ENCODE measurements at regions not wholly inside any gene's neighbourhood (a gene's known extent, or its start where the extent isn't known, plus 50 kb on each side); places are given as distances from the start of the nearest gene placed in this dataset.

DNA sequence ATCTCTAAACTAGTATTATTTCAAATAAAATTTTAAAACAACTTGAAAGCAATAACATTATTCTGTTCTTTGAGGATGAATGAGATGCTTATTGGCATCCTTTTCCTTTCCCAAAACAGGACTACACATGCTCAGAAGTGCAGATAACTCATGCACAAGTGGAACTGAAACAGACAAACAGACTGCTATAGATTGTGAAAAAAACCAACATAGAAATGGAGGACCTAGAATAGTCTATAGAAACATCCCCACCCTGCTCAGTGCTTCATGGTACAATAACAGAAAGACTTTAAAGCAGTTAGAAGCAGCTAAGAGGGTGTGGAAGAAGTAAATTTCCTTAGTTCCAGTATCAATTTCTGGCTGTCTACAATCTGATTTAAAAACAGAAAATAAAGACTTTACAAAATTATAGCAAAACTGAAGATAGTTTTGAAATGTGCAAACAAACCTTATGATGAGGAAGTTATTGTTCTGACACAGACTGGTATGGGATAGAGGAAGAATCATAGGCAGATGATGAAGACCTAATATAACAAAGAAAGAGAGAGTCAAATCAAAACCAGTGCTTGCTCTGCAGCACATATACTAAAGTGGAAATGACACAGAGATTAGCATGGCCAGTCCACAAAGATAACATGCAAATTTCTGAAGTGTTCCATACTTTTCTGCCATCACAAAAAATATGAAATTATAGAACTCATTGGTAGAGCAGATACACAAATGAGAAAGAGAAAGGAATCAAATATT, 1025.4 kb downstream of the SQOR start:
- no TSS peak for BruUV-seq (replicated peaks)
- H3K27me3 ChIP-seq (replicated peaks; ENCODE audit: insufficient read depth, low read depth, low read length, poor library complexity) = no peaks in the 10 kb centered on the region
- H3K27ac ChIP-seq (ENCODE audit: low read depth, low read length, poor library complexity, severe bottlenecking) = no peak overlapping the region
- DNase-seq (ENCODE audit: low spot score) = no peak
- TF ChIP-seq, protein P1, sequence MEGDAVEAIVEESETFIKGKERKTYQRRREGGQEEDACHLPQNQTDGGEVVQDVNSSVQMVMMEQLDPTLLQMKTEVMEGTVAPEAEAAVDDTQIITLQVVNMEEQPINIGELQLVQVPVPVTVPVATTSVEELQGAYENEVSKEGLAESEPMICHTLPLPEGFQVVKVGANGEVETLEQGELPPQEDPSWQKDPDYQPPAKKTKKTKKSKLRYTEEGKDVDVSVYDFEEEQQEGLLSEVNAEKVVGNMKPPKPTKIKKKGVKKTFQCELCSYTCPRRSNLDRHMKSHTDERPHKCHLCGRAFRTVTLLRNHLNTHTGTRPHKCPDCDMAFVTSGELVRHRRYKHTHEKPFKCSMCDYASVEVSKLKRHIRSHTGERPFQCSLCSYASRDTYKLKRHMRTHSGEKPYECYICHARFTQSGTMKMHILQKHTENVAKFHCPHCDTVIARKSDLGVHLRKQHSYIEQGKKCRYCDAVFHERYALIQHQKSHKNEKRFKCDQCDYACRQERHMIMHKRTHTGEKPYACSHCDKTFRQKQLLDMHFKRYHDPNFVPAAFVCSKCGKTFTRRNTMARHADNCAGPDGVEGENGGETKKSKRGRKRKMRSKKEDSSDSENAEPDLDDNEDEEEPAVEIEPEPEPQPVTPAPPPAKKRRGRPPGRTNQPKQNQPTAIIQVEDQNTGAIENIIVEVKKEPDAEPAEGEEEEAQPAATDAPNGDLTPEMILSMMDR (conservative IDR thresholded peaks at IDR 0.05; ENCODE audit: low read depth, low read length) = no peak
- TF ChIP-seq EZH2 (IDR thresholded peaks at IDR 0.05; ENCODE audit: borderline replicate concordance, low read depth, low read length, poor library complexity, severe bottlenecking) = no peak
- H3K9me3 ChIP-seq (ENCODE audit: low read depth, low read length, poor library complexity, severe bottlenecking) = no peaks in the 10 kb centered on the region
- H3K4me1 ChIP-seq (ENCODE audit: insufficient read depth, low read length, poor library complexity, severe bottlenecking) = no peaks in the 10 kb centered on the region
- intact Hi-C loops (cut with micrococcal nuclease; ENCODE audit: unreplicated experiment) = no loop called here
- ChIA-PET CTCF (no interaction called here), POLR2A (ENCODE audit: low non-redundant PET) (no interaction called here)
- no peak overlapping the region for H3K4me3 ChIP-seq (ENCODE audit: low read depth, low read length, poor library complexity, severe bottlenecking)
- no peaks in the 10 kb centered on the region for H3K36me3 ChIP-seq (ENCODE audit: insufficient read depth, low read length, poor library complexity, severe bottlenecking)

DNA sequence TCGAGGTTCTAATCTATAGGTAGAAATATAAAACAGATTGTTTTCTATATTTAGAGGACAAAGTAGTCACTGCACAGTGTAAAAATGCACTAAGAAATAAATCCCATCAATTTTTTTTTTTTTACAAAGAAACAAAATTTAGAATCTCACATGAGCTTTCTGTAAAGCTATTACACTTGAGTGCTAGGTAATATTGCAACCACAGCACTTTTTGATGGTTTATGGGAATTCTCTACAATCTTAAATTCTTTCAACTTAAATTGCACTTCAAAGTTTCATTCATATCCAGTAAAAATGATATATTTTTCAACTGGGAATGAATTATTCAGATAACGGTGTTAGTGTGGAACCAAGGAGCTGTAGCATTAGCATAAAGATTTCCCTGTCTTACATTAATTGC, 1035.4 kb downstream of the SQOR start:
- DNase-seq (ENCODE audit: low spot score) = no peak
- intact Hi-C loops (cut with micrococcal nuclease; ENCODE audit: unreplicated experiment) = no loop called here
- H3K27ac ChIP-seq (ENCODE audit: low read depth, low read length, poor library complexity, severe bottlenecking) = no peak overlapping the region
- H3K4me3 ChIP-seq (ENCODE audit: low read depth, low read length, poor library complexity, severe bottlenecking) = no peak overlapping the region
- no peaks in the 10 kb centered on the region for H3K4me1 ChIP-seq (ENCODE audit: insufficient read depth, low read length, poor library complexity, severe bottlenecking)
- H3K9me3 ChIP-seq (ENCODE audit: low read depth, low read length, poor library complexity, severe bottlenecking) = no peaks in the 10 kb centered on the region
- ChIA-PET CTCF (no interaction called here), POLR2A (ENCODE audit: low non-redundant PET) (no interaction called here)
- no peaks in the 10 kb centered on the region for H3K27me3 ChIP-seq (replicated peaks; ENCODE audit: insufficient read depth, low read depth, low read length, poor library complexity)
- no TSS peak for BruUV-seq (replicated peaks)
- TF ChIP-seq EZH2 (IDR thresholded peaks at IDR 0.05; ENCODE audit: borderline replicate concordance, low read depth, low read length, poor library complexity, severe bottlenecking) = no peak
- TF ChIP-seq, protein P1 (conservative IDR thresholded peaks at IDR 0.05; ENCODE audit: low read depth, low read length) = no peak
- no peaks in the 10 kb centered on the region for H3K36me3 ChIP-seq (ENCODE audit: insufficient read depth, low read length, poor library complexity, severe bottlenecking)

DNA sequence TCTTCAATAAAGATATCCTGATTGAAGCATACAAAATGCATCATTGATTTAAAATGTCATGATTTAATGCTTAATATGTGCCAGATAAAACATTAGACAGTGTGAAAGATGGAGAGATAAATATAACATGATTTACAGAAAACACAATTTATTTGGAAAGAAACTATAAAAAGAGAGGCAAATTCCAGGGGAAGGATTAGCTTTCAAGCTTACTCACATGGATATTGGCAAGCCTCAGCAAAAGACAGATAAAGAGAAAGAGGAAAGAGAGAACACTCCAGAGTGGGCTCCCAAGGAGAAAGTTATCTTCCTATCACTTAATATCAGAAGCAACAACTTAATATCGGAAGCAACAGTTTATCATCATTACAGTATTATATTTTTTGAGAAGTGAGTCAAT, 1036.5 kb downstream of the SQOR start:
- Histone ChIP-seq H3K27me3 (replicated peaks; ENCODE audit: insufficient read depth, low read depth, low read length, poor library complexity) (no peaks in the 10 kb centered on the region), H3K9me3 (ENCODE audit: low read depth, low read length, poor library complexity, severe bottlenecking) (no peaks in the 10 kb centered on the region), H3K27ac (ENCODE audit: low read depth, low read length, poor library complexity, severe bottlenecking) (no peak overlapping the region), H3K4me3 (ENCODE audit: low read depth, low read length, poor library complexity, severe bottlenecking) (no peak overlapping the region), H3K4me1 (ENCODE audit: insufficient read depth, low read length, poor library complexity, severe bottlenecking) (no peaks in the 10 kb centered on the region), H3K36me3 (ENCODE audit: insufficient read depth, low read length, poor library complexity, severe bottlenecking) (no peaks in the 10 kb centered on the region)
- BruUV-seq (replicated peaks) = no TSS peak
- TF ChIP-seq, protein P1 (conservative IDR thresholded peaks at IDR 0.05; ENCODE audit: low read depth, low read length) = no peak
- no peak for TF ChIP-seq EZH2 (IDR thresholded peaks at IDR 0.05; ENCODE audit: borderline replicate concordance, low read depth, low read length, poor library complexity, severe bottlenecking)
- ChIA-PET CTCF (no interaction called here), POLR2A (ENCODE audit: low non-redundant PET) (no interaction called here)
- no peak for DNase-seq (ENCODE audit: low spot score)
- intact Hi-C loops (cut with micrococcal nuclease; ENCODE audit: unreplicated experiment) = no loop called here
